ENCODE measurements at regions not wholly inside any gene's neighbourhood (a gene's known extent, or its start where the extent isn't known, plus 50 kb on each side); places are given as distances from the start of the nearest gene placed in this dataset.

DNA sequence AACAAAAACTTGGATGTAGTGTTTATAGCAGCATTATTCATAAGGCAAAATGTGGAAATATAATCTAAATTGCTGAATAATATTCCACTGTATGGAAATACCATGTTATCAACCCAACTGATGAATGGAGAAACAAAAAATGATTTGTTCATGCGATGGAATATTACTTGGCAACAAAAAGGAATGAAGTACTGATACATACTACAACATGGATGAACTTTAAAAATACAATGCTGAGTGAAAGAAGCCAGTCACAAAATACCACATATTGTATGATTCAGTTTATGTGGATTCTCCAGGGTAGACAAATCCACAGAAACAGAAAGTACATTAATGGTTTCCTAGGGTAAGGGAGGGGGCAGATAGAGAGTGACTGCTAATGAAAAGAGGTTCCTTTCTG lies 83.7 kb upstream of the DNAH5 start:
- TF ChIP-seq POLR2A (IDR thresholded peaks at IDR 0.05), result no peak
- TF ChIP-seq, protein P1, sequence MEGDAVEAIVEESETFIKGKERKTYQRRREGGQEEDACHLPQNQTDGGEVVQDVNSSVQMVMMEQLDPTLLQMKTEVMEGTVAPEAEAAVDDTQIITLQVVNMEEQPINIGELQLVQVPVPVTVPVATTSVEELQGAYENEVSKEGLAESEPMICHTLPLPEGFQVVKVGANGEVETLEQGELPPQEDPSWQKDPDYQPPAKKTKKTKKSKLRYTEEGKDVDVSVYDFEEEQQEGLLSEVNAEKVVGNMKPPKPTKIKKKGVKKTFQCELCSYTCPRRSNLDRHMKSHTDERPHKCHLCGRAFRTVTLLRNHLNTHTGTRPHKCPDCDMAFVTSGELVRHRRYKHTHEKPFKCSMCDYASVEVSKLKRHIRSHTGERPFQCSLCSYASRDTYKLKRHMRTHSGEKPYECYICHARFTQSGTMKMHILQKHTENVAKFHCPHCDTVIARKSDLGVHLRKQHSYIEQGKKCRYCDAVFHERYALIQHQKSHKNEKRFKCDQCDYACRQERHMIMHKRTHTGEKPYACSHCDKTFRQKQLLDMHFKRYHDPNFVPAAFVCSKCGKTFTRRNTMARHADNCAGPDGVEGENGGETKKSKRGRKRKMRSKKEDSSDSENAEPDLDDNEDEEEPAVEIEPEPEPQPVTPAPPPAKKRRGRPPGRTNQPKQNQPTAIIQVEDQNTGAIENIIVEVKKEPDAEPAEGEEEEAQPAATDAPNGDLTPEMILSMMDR (IDR thresholded peaks at IDR 0.05), result no peak
